GM20000 (cell line): ENCODE measurements at regions not wholly inside any gene's neighbourhood (a gene's known extent, or its start where the extent isn't known, plus 50 kb on each side); places are given as distances from the start of the nearest gene placed in this dataset.

Experiments
- DNase-seq: peaks from one replicate; pipeline ENCODE4 v3.0.0; 2012; ENCODE audit warnings: low spot score
- TF ChIP-seq, protein P1 (sequence below): IDR thresholded peaks from 2 replicates; pipeline ENCODE4 v1.5.1; 2012; ENCODE audit warnings: mild to moderate bottlenecking, control low read depth; ENCODE audit errors: extremely low read depth, missing control alignments

DNA sequence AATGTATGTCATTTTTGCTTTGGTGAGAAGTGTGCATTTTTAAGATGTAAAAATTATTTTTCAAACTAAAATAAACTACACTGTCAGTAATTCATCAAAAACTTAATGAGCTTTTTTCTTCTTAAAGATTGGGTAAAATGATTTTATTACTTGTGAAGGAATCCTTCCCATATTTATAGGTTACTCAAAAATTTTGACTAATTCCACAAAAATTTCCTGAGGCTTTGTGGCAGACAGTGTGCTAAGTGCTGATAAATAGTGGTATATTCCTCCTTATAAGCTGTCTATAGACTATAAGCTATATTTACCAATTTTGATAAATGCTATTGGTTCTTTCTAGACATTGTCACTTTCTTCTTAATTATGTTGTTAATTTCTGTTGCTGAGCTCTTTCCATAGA is 284.5 kb upstream of the SEMA6D start:
- DNase-seq = no peak
- TF ChIP-seq, protein P1, sequence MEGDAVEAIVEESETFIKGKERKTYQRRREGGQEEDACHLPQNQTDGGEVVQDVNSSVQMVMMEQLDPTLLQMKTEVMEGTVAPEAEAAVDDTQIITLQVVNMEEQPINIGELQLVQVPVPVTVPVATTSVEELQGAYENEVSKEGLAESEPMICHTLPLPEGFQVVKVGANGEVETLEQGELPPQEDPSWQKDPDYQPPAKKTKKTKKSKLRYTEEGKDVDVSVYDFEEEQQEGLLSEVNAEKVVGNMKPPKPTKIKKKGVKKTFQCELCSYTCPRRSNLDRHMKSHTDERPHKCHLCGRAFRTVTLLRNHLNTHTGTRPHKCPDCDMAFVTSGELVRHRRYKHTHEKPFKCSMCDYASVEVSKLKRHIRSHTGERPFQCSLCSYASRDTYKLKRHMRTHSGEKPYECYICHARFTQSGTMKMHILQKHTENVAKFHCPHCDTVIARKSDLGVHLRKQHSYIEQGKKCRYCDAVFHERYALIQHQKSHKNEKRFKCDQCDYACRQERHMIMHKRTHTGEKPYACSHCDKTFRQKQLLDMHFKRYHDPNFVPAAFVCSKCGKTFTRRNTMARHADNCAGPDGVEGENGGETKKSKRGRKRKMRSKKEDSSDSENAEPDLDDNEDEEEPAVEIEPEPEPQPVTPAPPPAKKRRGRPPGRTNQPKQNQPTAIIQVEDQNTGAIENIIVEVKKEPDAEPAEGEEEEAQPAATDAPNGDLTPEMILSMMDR = no peak

GRCh38 chr15:47434596-47434995 is 282.7 kb upstream of the SEMA6D start:
- no peak for DNase-seq
- TF ChIP-seq, protein P1 = no peak

- DNase-seq = no peak
- TF ChIP-seq, protein P1 = no peak
Observed at GRCh38 chr15:47437491-47437890, 279.8 kb upstream of the SEMA6D start.

DNA sequence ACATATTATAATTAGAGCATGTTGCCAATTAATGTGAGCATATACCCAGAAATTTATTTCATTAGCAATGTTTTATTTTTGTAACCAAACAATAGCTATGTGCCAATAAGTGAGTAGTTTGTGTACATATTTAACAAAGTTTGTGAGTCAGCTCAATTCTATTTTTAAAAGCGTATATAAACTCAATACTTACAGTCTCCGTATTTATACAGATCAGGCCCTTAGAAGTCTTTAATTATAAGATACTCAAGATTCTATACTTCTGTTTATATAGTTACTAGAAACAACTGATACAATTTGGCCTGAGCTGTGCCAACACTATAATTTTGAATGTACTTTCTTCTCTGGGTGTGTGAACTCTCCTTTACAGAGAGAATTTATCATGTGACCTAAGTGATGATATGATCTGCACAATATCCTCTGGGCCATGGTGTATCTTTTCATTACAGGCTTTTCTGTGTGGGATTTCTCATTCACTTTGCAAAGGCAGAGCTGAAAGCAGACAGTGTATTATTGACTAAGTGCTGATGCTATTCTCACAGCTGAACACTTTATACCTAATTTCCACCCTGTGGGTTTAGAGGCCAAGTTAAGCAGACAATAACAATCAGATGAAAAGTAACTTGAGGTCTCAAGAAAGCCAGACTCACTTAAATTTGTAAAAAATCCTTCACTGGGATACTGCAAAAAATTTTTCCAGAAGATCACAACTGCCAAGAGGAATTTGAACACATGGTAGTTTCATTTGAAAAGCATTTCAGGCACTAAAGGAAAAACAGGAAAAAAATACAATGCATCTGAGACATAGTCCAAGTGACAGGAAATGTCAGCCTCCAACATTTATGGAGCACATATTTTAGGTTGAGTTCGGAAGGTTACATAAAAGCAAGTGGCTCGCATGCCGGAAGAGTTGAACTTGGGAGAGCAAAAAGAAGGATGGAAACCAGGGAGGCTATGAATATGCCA is 277.9 kb upstream of the SEMA6D start:
- DNase-seq = no peak

GRCh38 chr15:47442371-47442770 is 274.9 kb upstream of the SEMA6D start:
- TF ChIP-seq, protein P1 = no peak
- no peak for DNase-seq

More for the DNA sequence above, 277.9 kb upstream of the SEMA6D start:
- TF ChIP-seq, protein P1 = no peak

- DNase-seq = no peak
- TF ChIP-seq, protein P1 = no peak
Observed at GRCh38 chr15:47443839-47444238, 273.5 kb upstream of the SEMA6D start.

GRCh38 chr15:47445723-47446392 is 271.4 kb upstream of the SEMA6D start:
- TF ChIP-seq, protein P1 = no peak
- no peak for DNase-seq
